H9 (cell line): ENCODE measurements at regions not wholly inside any gene's neighbourhood (a gene's known extent, or its start where the extent isn't known, plus 50 kb on each side); places are given as distances from the start of the nearest gene placed in this dataset.
A peak's percentile ranks its signal among the peaks of the same experiment; 100 is the strongest.

Experiments used
- DNase-seq: peaks from one replicate; pipeline ENCODE4 v3.0.0-alpha.2; 2017
- H2AFZ ChIP-seq: one replicate; pipeline ENCODE4 v1.6.1; 2013; ENCODE audit warnings: mild to moderate bottlenecking, low read length, control low read depth, moderate library complexity
- H2AK5ac ChIP-seq: 2 replicates; pipeline ENCODE4 v1.6.1; 2013; ENCODE audit warnings: low read length, control low read depth, mixed read lengths; ENCODE audit not compliant: insufficient read length
- H2BK120ac ChIP-seq: one replicate; pipeline ENCODE4 v1.6.1; 2013; ENCODE audit warnings: low read depth, mild to moderate bottlenecking, low read length, control low read depth, inconsistent platforms; ENCODE audit not compliant: poor library complexity, severe bottlenecking
- H2BK12ac ChIP-seq: 2 replicates; pipeline ENCODE4 v1.6.1; 2013; ENCODE audit warnings: low read length, control low read depth, mixed read lengths, low read depth; ENCODE audit not compliant: insufficient read length
- H2BK15ac ChIP-seq: 2 replicates; pipeline ENCODE4 v1.6.1; 2013; ENCODE audit warnings: low read depth, low read length, control low read depth
- H2BK20ac ChIP-seq: one replicate; pipeline ENCODE4 v1.6.1; 2013; ENCODE audit warnings: low read depth, mild to moderate bottlenecking, low read length, control low read depth, inconsistent platforms; ENCODE audit not compliant: poor library complexity, severe bottlenecking
- H2BK5ac ChIP-seq: 2 replicates; pipeline ENCODE4 v1.6.1; 2013; ENCODE audit warnings: low read length, control low read depth, mixed read lengths; ENCODE audit not compliant: insufficient read length
- H3K14ac ChIP-seq: 2 replicates; pipeline ENCODE4 v1.6.1; 2013; ENCODE audit warnings: low read length, control low read depth; ENCODE audit not compliant: insufficient read depth
- H3K18ac ChIP-seq: 2 replicates; pipeline ENCODE4 v1.6.1; 2013; ENCODE audit warnings: low read depth, mild to moderate bottlenecking, mixed read lengths, low read length, control low read depth; ENCODE audit not compliant: insufficient read length
- H3K23ac ChIP-seq: 2 replicates; pipeline ENCODE4 v1.6.1; 2013; ENCODE audit warnings: low read length, control low read depth, mixed read lengths, low read depth; ENCODE audit not compliant: insufficient read length
- H3K23me2 ChIP-seq: 2 replicates; pipeline ENCODE4 v1.6.1; 2013; ENCODE audit warnings: low read depth, mild to moderate bottlenecking, mixed read lengths, low read length, control low read depth; ENCODE audit not compliant: insufficient read length, poor library complexity, severe bottlenecking
- H3K27ac ChIP-seq: 2 replicates; pipeline ENCODE4 v1.5.1; 2013; ENCODE audit warnings: low read length, control low read depth, mixed read lengths, low read depth; ENCODE audit not compliant: insufficient read length
- H3K27me3 ChIP-seq: 2 replicates; pipeline ENCODE4 v1.6.1; 2013; ENCODE audit warnings: low read length, control low read depth, inconsistent platforms; ENCODE audit not compliant: insufficient read depth
- H3K4ac ChIP-seq: 2 replicates; pipeline ENCODE4 v1.6.1; 2013; ENCODE audit warnings: low read depth, mild to moderate bottlenecking, control low read depth, inconsistent platforms, low read length, moderate library complexity
- H3K4me1 ChIP-seq: 2 replicates; pipeline ENCODE4 v1.6.1; 2013; ENCODE audit warnings: low read length, control low read depth, inconsistent platforms; ENCODE audit not compliant: insufficient read depth
- H3K4me2 ChIP-seq: 2 replicates; pipeline ENCODE4 v1.6.1; 2013; ENCODE audit warnings: low read length, control low read depth, mixed read lengths; ENCODE audit not compliant: insufficient read length, insufficient read depth
- H3K56ac ChIP-seq: 2 replicates; pipeline ENCODE4 v1.6.1; 2013; ENCODE audit warnings: low read depth, mild to moderate bottlenecking, mixed read lengths, low read length, control low read depth; ENCODE audit not compliant: insufficient read length
- H3K79me1 ChIP-seq: 2 replicates; pipeline ENCODE4 v1.6.1; 2013; ENCODE audit warnings: low read depth, mild to moderate bottlenecking, moderate library complexity, low read length, control low read depth, inconsistent platforms; ENCODE audit not compliant: insufficient read depth, poor library complexity, severe bottlenecking
- H3K79me2 ChIP-seq: 2 replicates; pipeline ENCODE4 v1.6.1; 2013; ENCODE audit warnings: low read length, control low read depth, inconsistent platforms; ENCODE audit not compliant: insufficient read depth
- H3K9ac ChIP-seq: 2 replicates; pipeline ENCODE4 v1.6.1; 2013; ENCODE audit warnings: low read length, control low read depth, mixed read lengths; ENCODE audit not compliant: insufficient read length; ENCODE audit errors: extremely low read depth
- H3K9me3 ChIP-seq: one replicate; pipeline ENCODE4 v1.6.1; 2013; ENCODE audit warnings: low read depth, low read length, inconsistent platforms; ENCODE audit not compliant: control insufficient read depth
- H3T11ph ChIP-seq: one replicate; pipeline ENCODE4 v1.6.1; 2013; ENCODE audit warnings: mild to moderate bottlenecking, low read length, control low read depth, inconsistent platforms
- H4K20me1 ChIP-seq: one replicate; pipeline ENCODE4 v1.6.1; 2013; ENCODE audit not compliant: control insufficient read depth, insufficient read length, insufficient read depth
- H4K5ac ChIP-seq: 2 replicates; pipeline ENCODE4 v1.6.1; 2013; ENCODE audit warnings: low read depth, mild to moderate bottlenecking, mixed read lengths, low read length, control low read depth; ENCODE audit not compliant: insufficient read length
- H4K8ac ChIP-seq: replicated peaks from 2 replicates; pipeline ENCODE4 v1.6.1; 2013; ENCODE audit warnings: low read length, control low read depth, mixed read lengths, low read depth; ENCODE audit not compliant: insufficient read length
- H4K91ac ChIP-seq: 2 replicates; pipeline ENCODE4 v1.6.1; 2013; ENCODE audit warnings: low read depth, mild to moderate bottlenecking, moderate library complexity, mixed read lengths, low read length, control low read depth; ENCODE audit not compliant: insufficient read length
- H3K27ac Mint-ChIP-seq, 3 experiments: 2 replicates in 2 of 3; 3 replicates in 1 of 3; pipeline ENCODE4 v1.8.0; 2020 to 2021; ENCODE audit warnings: mixed read lengths in 3 of 3, mild to moderate bottlenecking in 1 of 3, moderate library complexity in 1 of 3
- H3K27me3 Mint-ChIP-seq: 2 replicates; pipeline ENCODE4 v1.8.0; 2021; ENCODE audit warnings: low read depth, mild to moderate bottlenecking, moderate library complexity, mixed read lengths
- H3K36me3 Mint-ChIP-seq, 3 experiments: 2 replicates in 2 of 3; 3 replicates in 1 of 3; pipeline ENCODE4 v1.8.0; 2020 to 2021; ENCODE audit warnings: low read depth in 3 of 3, mixed read lengths in 3 of 3; ENCODE audit not compliant: insufficient read depth in 1 of 3
- H3K4me1 Mint-ChIP-seq, 2 experiments: 2 replicates each; pipeline ENCODE4 v1.8.0; 2020; ENCODE audit warnings: mixed read lengths in 2 of 2
- H3K4me3 Mint-ChIP-seq, 2 experiments: 2 replicates in 1 of 2; 3 replicates in 1 of 2; pipeline ENCODE4 v1.8.0; 2020 to 2021; ENCODE audit warnings: mild to moderate bottlenecking in 2 of 2, mixed read lengths in 2 of 2, moderate library complexity in 1 of 2
- H3K9me3 Mint-ChIP-seq, 2 experiments: 2 replicates in 1 of 2; 3 replicates in 1 of 2; pipeline ENCODE4 v1.8.0; 2020; ENCODE audit warnings: mild to moderate bottlenecking in 2 of 2, mixed read lengths in 2 of 2, moderate library complexity in 1 of 2
- CTCF ChIP-seq: fragments of 200-600 bp; sonication (generic); conservative IDR thresholded peaks from 3 replicates; pipeline ENCODE4 v1.8.0; 2021; ENCODE audit warnings: antibody characterized with exemption, mild to moderate bottlenecking
- WGBS: extraction: QIAGEN DNeasy Blood & Tissue Kit; methylation state at CpG from one replicate; pipeline ENCODE4 v1.1.7; 2013; ENCODE audit warnings: missing lambda C conversion rate, low lambda C conversion rate, mixed read lengths; ENCODE audit not compliant: insufficient read length; ENCODE audit errors: extremely low coverage; 5-methylcytosine and 5-hydroxymethylcytosine counted together

- Histone ChIP-seq H3K18ac (no peak overlapping the region), H3K4me2 (peak overlapping the region; percentile 15), H3K79me2 (no peaks in the 10 kb centered on the region), H3T11ph (no peak overlapping the region), H2BK15ac (no peak overlapping the region), H2BK120ac (no peak overlapping the region), H3K23ac (no peak overlapping the region), H3K27ac (no peak overlapping the region), H4K20me1 (no peaks in the 10 kb centered on the region), H3K56ac (no peak overlapping the region), H2AK5ac (no peak overlapping the region), H3K14ac (no peak overlapping the region), H3K9me3 (no peaks in the 10 kb centered on the region), H3K79me1 (no peaks in the 10 kb centered on the region), H4K91ac (no peak overlapping the region), H3K23me2 (no peaks in the 10 kb centered on the region), H3K4me1 (no peaks in the 10 kb centered on the region), H3K9ac (no peak overlapping the region), H2BK20ac (no peak overlapping the region), H2AFZ (no peak overlapping the region), H2BK12ac (no peak overlapping the region), H4K5ac (no peak overlapping the region), H2BK5ac (no peak overlapping the region), H3K4ac (no peak overlapping the region), H4K8ac (no peak overlapping the region), H3K27me3 (no peaks in the 10 kb centered on the region; the same call in 1 of the 2 replicates)
- Mint-ChIP-seq H3K36me3 (no peaks in the 10 kb centered on the region), H3K27me3 (peaks cover 22% of the 10 kb centered on the region), H3K27ac (peak overlapping the region in 1 of 3 experiments; percentile 87; a peak in 2 of 7 replicates), H3K4me1 (peaks cover 22 to 26% of the 10 kb centered on the region in 2 experiments), H3K9me3 (no peaks in the 10 kb centered on the region), H3K4me3 (no peak overlapping the region; a peak in 1 of 5 replicates)
- WGBS: no CpG with 5 or more reads among the region's 17 CpGs
- TF ChIP-seq CTCF: peak; percentile 84
- DNase-seq: peak; percentile 72
These were observed 56.6 kb upstream of the RPL11 start for GRCh38 chr1:23634840-23635651.
